Spinal cord (tissue), 9 donors: ENCODE measurements at regions not wholly inside any gene's neighbourhood (a gene's known extent, or its start where the extent isn't known, plus 50 kb on each side); places are given as distances from the start of the nearest gene placed in this dataset.
"Not testable (repeated sequence)": the region's sequence is repeated elsewhere in the genome, so short reads cannot be mapped to it uniquely, and the experiment has no call there.

ENCODE experiments used
- DNase-seq, 6 donors: peaks; one replicate each; pipeline versions ENCODE4 v3.0.0 to v3.0.0-alpha.2; 2013 to 2015; ENCODE audit warnings: low spot score in 6 of 6, low read depth in 4 of 6
- H3K27ac ChIP-seq: one replicate; pipeline ENCODE4 v1.5.1; 2013; ENCODE audit warnings: low read depth, low read length, control low read depth
- H3K27me3 ChIP-seq: one replicate; pipeline ENCODE4 v1.6.1; 2013; ENCODE audit warnings: low read length; ENCODE audit not compliant: control insufficient read depth, insufficient read depth
- H3K36me3 ChIP-seq: one replicate; pipeline ENCODE4 v1.6.1; 2013; ENCODE audit warnings: low read length; ENCODE audit not compliant: control insufficient read depth, insufficient read depth
- H3K4me1 ChIP-seq: one replicate; pipeline ENCODE4 v1.6.1; 2013; ENCODE audit warnings: low read length; ENCODE audit not compliant: control insufficient read depth, insufficient read depth
- H3K4me3 ChIP-seq: one replicate; pipeline ENCODE4 v1.5.1; 2013; ENCODE audit warnings: low read depth, low read length, control low read depth
- H3K9me3 ChIP-seq: one replicate; pipeline ENCODE4 v1.6.1; 2013; ENCODE audit warnings: low read length; ENCODE audit not compliant: control insufficient read depth, insufficient read depth
- WGBS: methylation state at CpG from one replicate; pipeline ENCODE4 v1.1.5; 2013; ENCODE audit warnings: missing lambda C conversion rate; ENCODE audit not compliant: insufficient coverage; 5-methylcytosine and 5-hydroxymethylcytosine counted together
- donor health status: healthy.

DNA sequence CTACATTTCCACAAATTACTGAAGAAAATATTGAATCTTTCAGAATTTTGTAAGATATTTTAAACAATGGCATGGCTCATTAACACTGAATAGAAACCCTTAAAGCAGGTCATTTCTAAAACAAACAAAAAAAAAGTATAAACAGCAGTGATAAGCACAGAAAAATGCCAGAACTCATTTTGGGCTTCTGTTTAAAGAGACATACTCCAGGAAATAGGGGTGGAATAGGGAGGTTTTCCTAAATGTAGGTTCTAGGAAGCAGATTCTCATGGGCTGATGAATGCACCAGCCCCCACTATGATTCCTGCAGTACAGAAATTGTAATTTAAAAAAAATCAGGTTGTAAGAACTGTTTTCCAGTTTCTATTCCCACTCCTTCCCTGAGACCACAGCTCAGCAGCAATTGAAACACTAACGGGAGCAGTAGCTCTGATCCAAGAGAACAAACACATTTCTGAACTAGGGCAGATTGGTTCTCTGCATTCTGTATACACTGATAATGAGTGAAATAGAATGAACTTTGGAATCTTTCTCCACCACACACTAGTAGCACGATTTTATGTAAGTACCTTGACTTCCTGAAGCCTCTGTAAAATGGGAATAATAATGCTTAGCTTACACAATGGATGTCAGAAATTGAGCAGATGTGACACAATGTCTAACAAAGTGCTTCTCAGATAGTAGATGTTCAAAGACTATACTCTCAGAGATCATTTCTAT is 115.6 kb upstream of the TMTC1 start:
- Histone ChIP-seq H3K36me3 (no peaks in the 10 kb centered on the region), H3K4me3 (no peak overlapping the region), H3K27ac (no peak overlapping the region), H3K4me1 (no peaks in the 10 kb centered on the region), H3K27me3 (no peaks in the 10 kb centered on the region), H3K9me3 (no peaks in the 10 kb centered on the region)
- no peak for DNase-seq
- WGBS: no CpG with 5 or more reads among the region's 2 CpGs

DNA sequence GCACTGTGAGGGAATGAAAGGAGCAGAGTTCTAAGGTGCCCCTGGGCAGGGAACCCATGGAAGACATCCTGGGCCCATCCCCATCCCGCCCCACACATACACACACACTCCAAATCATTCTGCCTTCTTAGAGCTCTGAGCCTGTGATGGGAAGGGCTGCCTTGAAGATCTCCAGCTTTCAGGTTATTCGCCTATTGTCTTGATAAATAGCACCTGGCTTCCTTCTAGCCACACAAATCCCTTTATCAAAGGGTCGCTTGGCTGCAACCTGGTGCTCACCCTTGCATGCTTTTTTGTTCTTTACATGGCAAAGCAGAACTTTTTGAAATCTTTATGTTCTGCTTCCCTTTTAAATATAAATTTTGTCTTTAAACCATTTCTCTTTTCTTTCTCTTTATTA is 112.2 kb upstream of the TMTC1 start:
- no peak overlapping the region for H3K4me3 ChIP-seq
- no peaks in the 10 kb centered on the region for H3K27me3 ChIP-seq
- 70% methylated on average over 2 of the region's 3 CpGs for WGBS
- no peaks in the 10 kb centered on the region for H3K36me3 ChIP-seq
- H3K9me3 ChIP-seq: no peaks in the 10 kb centered on the region
- H3K27ac ChIP-seq: no peak overlapping the region
- no peaks in the 10 kb centered on the region for H3K4me1 ChIP-seq
- no peak for DNase-seq

DNA sequence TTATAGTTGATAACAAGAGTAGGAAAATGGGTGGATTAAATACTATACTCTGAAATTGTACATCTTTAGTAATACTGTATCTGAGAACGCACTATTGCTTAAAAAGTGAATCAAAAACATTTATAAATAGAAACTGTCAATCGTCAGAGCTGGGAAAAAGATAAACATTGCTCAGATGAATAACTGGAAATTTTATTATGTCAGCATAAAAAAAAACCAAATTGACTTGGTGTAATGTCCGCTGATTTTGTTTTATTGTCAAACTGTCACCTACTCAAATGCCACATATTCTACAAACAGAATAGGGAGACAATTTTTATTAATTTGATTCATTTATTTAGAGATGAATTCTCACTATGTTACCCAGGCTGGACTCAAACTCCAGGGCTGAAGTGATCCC is 109.3 kb upstream of the TMTC1 start:
- no peak for DNase-seq
- no peaks in the 10 kb centered on the region for H3K27me3 ChIP-seq
- peaks cover 1% of the 10 kb centered on the region for H3K9me3 ChIP-seq
- H3K27ac ChIP-seq: no peak overlapping the region
- H3K4me1 ChIP-seq: no peaks in the 10 kb centered on the region
- no peaks in the 10 kb centered on the region for H3K36me3 ChIP-seq
- no peak overlapping the region for H3K4me3 ChIP-seq
- WGBS: no CpG with 5 or more reads among the region's 3 CpGs

DNA sequence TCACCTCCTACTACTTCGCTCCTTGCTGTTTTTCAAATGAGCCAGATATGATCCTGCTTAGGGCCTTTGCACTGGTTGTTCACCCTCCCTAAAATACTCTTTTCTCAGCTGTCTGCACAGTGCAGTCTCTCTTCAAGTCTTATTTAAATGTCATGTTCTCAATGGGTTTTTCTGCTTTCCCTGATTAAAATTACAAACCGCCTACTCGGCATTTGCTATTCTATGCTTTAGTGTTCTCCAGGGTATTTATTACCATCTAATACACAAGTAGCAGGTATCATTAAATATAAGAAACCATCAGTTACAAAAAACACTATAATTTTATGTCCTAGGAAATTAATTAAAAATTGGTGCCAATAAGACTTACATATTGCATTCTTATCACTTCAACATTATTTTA is 108.0 kb upstream of the TMTC1 start:
- 0% methylated on average over 1 of the region's 3 CpGs for WGBS
- Histone ChIP-seq H3K4me1 (no peaks in the 10 kb centered on the region), H3K36me3 (no peaks in the 10 kb centered on the region), H3K27ac (no peak overlapping the region), H3K4me3 (no peak overlapping the region), H3K27me3 (no peaks in the 10 kb centered on the region), H3K9me3 (peaks cover 1% of the 10 kb centered on the region)
- peak in 1 of 6 donors; percentile 38 for DNase-seq

DNA sequence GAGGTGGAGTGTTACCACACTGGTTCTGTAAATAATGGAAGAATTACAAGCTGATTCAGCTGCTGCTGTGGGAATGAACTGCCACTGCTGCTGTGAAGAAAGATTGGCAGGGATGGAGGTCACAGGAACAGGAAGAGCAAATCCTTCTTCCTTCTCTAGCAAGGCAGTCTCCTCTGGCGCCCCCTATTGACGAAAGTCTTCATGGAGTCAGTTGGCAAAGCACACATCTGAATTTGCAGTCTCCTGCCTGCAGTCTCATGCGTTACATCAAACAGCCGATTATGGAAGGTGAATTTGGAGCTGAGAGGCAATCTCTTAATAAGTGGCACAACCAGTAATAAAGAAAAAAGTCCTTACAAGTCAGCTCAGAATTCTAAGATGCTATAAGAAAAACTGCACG is 106.0 kb upstream of the TMTC1 start:
- H3K9me3 ChIP-seq: peaks cover 1% of the 10 kb centered on the region
- no peaks in the 10 kb centered on the region for H3K36me3 ChIP-seq
- H3K27me3 ChIP-seq: no peaks in the 10 kb centered on the region
- no peak overlapping the region for H3K27ac ChIP-seq
- no CpG with 5 or more reads among the region's 5 CpGs for WGBS
- no peaks in the 10 kb centered on the region for H3K4me1 ChIP-seq
- no peak overlapping the region for H3K4me3 ChIP-seq
- DNase-seq: peak in 3 of 6 donors; percentile 15 to 71 (median 52)

DNA sequence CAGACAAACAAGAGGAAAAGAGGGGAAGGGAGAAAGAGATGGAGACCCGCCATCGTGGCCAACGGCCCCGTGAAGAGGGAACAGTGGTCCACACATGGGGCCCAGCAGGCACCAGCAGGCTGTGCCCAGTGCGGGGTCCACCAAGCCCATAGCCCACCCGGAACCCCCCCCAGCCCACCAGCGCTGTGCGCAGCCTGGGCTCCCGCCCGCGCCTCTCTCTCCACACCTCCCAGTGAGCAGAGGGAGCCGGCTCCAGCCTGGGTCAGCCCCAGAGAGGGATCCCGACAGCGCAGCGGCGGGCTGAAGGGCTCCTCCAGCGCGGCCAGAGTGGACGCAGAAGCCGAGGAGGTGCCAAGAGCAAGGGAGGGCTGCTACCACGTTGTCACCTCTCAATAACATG is 105.0 kb upstream of the TMTC1 start:
- H3K4me1 ChIP-seq: no peaks in the 10 kb centered on the region
- H3K27ac ChIP-seq: no peak overlapping the region
- H3K9me3 ChIP-seq: peaks cover 1% of the 10 kb centered on the region
- H3K4me3 ChIP-seq: no peak overlapping the region
- 93% methylated on average over 17 of the region's 21 CpGs for WGBS
- DNase-seq: no peak
- H3K36me3 ChIP-seq: no peaks in the 10 kb centered on the region
- H3K27me3 ChIP-seq: no peaks in the 10 kb centered on the region

DNA sequence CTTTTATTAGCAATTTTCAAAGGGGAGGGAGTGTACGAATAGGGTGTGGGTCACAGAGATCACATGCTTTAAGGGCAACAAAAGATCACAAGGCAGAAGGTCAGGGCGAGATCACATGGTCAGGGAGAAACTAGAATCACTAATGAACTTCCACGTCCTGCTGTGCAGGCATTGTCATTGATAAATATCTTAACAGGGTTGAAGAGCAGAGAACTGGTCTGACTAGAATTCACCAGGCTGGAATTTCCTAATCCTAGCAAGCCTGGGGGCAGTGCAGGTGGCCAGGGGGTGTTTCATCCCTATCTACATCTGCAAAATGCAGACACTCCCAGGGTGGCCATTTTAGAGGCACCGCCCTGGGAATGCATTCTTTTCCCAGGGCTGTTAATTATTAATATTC is 101.2 kb upstream of the TMTC1 start:
- H3K27ac ChIP-seq, H3K4me1 ChIP-seq, H3K27me3 ChIP-seq, H3K4me3 ChIP-seq, H3K36me3 ChIP-seq, H3K9me3 ChIP-seq, DNase-seq: not testable (repeated sequence)
- WGBS: 40% methylated on average over 2 of the region's 4 CpGs

DNA sequence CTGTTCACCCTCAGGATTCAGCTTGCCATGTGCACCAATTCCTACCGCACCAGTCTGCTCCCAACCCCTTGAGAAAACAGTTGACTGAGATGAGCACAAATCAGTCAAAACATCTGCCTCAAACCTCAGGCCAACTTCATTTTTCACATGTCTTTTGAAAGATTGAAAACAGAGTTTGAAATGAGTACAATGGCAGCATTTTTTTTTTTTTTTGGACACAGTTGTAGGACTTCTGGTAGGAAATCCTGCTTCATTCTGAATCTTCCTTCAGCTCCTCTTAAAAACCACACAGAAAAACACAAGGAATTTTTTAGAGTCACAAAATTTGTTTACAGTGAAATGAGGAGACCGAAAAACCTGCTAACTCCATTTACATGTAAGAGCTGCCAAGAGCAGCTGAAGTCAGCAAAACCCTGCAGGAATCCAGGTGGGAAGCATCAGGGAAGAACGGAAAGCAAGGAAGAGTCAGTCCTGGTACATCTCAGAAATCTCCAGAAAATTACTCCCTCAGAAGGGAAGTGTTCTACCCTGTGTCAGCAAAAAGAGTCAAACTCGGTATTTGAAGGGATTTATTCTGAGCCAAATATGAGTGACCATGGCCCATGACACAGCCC is 100.3 kb upstream of the TMTC1 start:
- no peaks in the 10 kb centered on the region for H3K27me3 ChIP-seq
- H3K36me3 ChIP-seq: no peaks in the 10 kb centered on the region
- no peak overlapping the region for H3K27ac ChIP-seq
- H3K4me3 ChIP-seq: no peak overlapping the region
- DNase-seq: peak in 1 of 6 donors; percentile 54
- H3K9me3 ChIP-seq: peaks cover 1% of the 10 kb centered on the region
- WGBS: 60% methylated on average over 1 of the region's 4 CpGs
- no peaks in the 10 kb centered on the region for H3K4me1 ChIP-seq

DNA sequence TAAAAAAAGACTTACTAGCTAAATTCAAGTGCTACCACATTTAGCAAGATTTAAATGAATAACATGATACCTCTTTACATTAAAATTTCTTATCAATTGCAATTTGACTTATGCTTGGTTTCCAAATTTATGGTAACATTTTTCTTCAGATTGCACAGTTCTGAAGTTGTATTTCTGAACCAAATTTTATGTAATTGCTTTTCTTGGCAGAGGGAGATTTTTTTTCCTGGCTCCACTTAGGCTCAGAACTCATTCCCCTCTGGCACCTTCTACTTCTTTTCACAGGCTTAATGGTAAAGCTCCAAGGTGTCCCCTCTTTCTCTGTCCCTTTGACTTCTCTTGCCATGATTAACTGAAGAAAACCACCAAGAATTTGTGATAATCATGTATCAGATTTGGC is 99.8 kb upstream of the TMTC1 start:
- H3K27me3 ChIP-seq: no peaks in the 10 kb centered on the region
- H3K27ac ChIP-seq: no peak overlapping the region
- H3K9me3 ChIP-seq: peaks cover 1% of the 10 kb centered on the region
- H3K4me1 ChIP-seq: no peaks in the 10 kb centered on the region
- DNase-seq: peak in 1 of 6 donors; percentile 66
- no peaks in the 10 kb centered on the region for H3K36me3 ChIP-seq
- no peak overlapping the region for H3K4me3 ChIP-seq

DNA sequence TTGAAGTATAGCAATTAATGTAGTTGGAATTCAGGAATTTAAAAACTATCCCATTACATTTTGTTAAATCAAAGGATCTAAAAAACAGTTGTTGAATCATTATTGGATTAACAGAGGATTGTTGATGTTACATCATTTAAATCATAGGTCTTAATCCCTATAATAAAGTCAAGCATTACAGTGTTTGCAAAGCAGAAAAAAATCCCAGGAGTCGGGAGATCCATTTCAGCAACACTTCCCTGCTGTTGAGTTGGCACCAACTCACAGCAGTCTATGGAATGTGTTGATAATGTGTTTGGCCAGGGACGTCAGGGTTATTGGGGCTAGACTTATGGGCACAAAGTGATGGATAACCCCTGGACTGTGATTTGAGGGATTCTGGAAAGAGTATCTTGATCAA is 99.1 kb upstream of the TMTC1 start:
- no peak overlapping the region for H3K27ac ChIP-seq
- peak in 1 of 6 donors; percentile 42 for DNase-seq
- no peaks in the 10 kb centered on the region for H3K27me3 ChIP-seq
- no peak overlapping the region for H3K4me3 ChIP-seq
- H3K4me1 ChIP-seq: no peaks in the 10 kb centered on the region
- no peaks in the 10 kb centered on the region for H3K9me3 ChIP-seq
- no CpG with 5 or more reads among the region's 2 CpGs for WGBS
- H3K36me3 ChIP-seq: no peaks in the 10 kb centered on the region
